T-cell (primary cell): ENCODE measurements at regions not wholly inside any gene's neighbourhood (a gene's known extent, or its start where the extent isn't known, plus 50 kb on each side); places are given as distances from the start of the nearest gene placed in this dataset.

Experiments
- ATAC-seq, 4 experiments: fragments of 200-7000 bp in 3 of 4; fragments of 150-1000 bp in 1 of 4; cut with Tn5 transposase; replicated peaks in 1 of 4; 1 replicate in 3 of 4; 2 replicates in 1 of 4; pipeline ENCODE4 v1.10.0; 2021; ENCODE audit warnings: moderate library complexity in 3 of 4, mild to moderate bottlenecking in 2 of 4, moderate number of reproducible peaks in 1 of 4
- CTCF ChIA-PET, 2 donors: fragments of 300-600 bp; sonication (Branson Sonifier 250); formaldehyde crosslinking; loops; one replicate each; lab custom pipeline; 2022; ENCODE audit warnings: antibody characterized with exemption in 2 of 2; lab: Charles Lee
- POLR2A ChIA-PET, 2 donors: fragments of 300-600 bp; sonication (Branson Sonifier 250); formaldehyde crosslinking; loops; one replicate each; lab custom pipeline; 2022; ENCODE audit warnings: antibody characterized with exemption in 2 of 2; lab: Charles Lee
- DNase-seq, 35 experiments: peaks; one replicate each; pipeline versions ENCODE4 v3.0.0 to v3.0.0-alpha.2; 2013 to 2023
- H3K27ac ChIP-seq: one replicate; pipeline ENCODE4 v1.5.1; 2013; ENCODE audit warnings: low read length
- H3K27me3 ChIP-seq, 2 experiments: replicated peaks in 1 of 2; 1 replicate in 1 of 2; 2 replicates in 1 of 2; pipeline versions ENCODE4 v1.6.1 to v1.7.0; 2013; ENCODE audit warnings: low read length in 1 of 2, mixed read lengths in 1 of 2; ENCODE audit not compliant: control insufficient read depth in 2 of 2, insufficient read depth in 2 of 2; ENCODE audit errors: extremely low read depth in 1 of 2
- H3K36me3 ChIP-seq, 2 donors: 1 replicate in 1 of 2; 2 replicates in 1 of 2; pipeline versions ENCODE4 v1.6.1 to v1.7.0; 2013; ENCODE audit warnings: low read length in 1 of 2; ENCODE audit not compliant: control insufficient read depth in 2 of 2, insufficient read depth in 1 of 2; ENCODE audit errors: extremely low read depth in 1 of 2
- H3K4me1 ChIP-seq, 2 experiments: 1 replicate in 1 of 2; 2 replicates in 1 of 2; pipeline versions ENCODE4 v1.6.1 to v1.7.0; 2013; ENCODE audit warnings: low read length in 2 of 2, mixed read lengths in 1 of 2; ENCODE audit not compliant: insufficient read depth in 2 of 2, control insufficient read depth in 1 of 2; ENCODE audit errors: extremely low read depth in 1 of 2
- H3K4me3 ChIP-seq, 2 donors: 1 replicate in 1 of 2; 2 replicates in 1 of 2; pipeline versions ENCODE4 v1.5.1 to v1.7.0; 2013; ENCODE audit warnings: mild to moderate bottlenecking in 2 of 2, low read length in 1 of 2, moderate library complexity in 1 of 2; ENCODE audit not compliant: control insufficient read depth in 1 of 2; ENCODE audit errors: extremely low read depth in 1 of 2
- H3K9me3 ChIP-seq: 2 replicates; pipeline ENCODE4 v1.7.0; 2013
- H3K27ac Mint-ChIP-seq, 2 donors: one replicate each; pipeline ENCODE4 v1.8.0; 2020 to 2021; ENCODE audit warnings: mild to moderate bottlenecking in 2 of 2, mixed read lengths in 2 of 2
- H3K27me3 Mint-ChIP-seq, 2 donors: one replicate each; pipeline ENCODE4 v1.8.0; 2021 to 2022; ENCODE audit warnings: mixed read lengths in 2 of 2
- H3K36me3 Mint-ChIP-seq: one replicate; pipeline ENCODE4 v1.8.0; 2021; ENCODE audit warnings: mixed read lengths
- H3K4me1 Mint-ChIP-seq, 3 donors: one replicate each; pipeline ENCODE4 v1.8.0; 2020 to 2022; ENCODE audit warnings: mixed read lengths in 3 of 3, mild to moderate bottlenecking in 1 of 3
- H3K4me3 Mint-ChIP-seq, 3 donors: one replicate each; pipeline ENCODE4 v1.8.0; 2020 to 2022; ENCODE audit warnings: mild to moderate bottlenecking in 3 of 3, mixed read lengths in 3 of 3, moderate library complexity in 3 of 3
- H3K9me3 Mint-ChIP-seq, 3 donors: one replicate each; pipeline ENCODE4 v1.8.0; 2020 to 2022; ENCODE audit warnings: mixed read lengths in 3 of 3
- WGBS: methylation state at CpG from one replicate; pipeline ENCODE4 v1.1.5; 2013; ENCODE audit warnings: missing lambda C conversion rate; ENCODE audit not compliant: insufficient coverage; 5-methylcytosine and 5-hydroxymethylcytosine counted together

DNA sequence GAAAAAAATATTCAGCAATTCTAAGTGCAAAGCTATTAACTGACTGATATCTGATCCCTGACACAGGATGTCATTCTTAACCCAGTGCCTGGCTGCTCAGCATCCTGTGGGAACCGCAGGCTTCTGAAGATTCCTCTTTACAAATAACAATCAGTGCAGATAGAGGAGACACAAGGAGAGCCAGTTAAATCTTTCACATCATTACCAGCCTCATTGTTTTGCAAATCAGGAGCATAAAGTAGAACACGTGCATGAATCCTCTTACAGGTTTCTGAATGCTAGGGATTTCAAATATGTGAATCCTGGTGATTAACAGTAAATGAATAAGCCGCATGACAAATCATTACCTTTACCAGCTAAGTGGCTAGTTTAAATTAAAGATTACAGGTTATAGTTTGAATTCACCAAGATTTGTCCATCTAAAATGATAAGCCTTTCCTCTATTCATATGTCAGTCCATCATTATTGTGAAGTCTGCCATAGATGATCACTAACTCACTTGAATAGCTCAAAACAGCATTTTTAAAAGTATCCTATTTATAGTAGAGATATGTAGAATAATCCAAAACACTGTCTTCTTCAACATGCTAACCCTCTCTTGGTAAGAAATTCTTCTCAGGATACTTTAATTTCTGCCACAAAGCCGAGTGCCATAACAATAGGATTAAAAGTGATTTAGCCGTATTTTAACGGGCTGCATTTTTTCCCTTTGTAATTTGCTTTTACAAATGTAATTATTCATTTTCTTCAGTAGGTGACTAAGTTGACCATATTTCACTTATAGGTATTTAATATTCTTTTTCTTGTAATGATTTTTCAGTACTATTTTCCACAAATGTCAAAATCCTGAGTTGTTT is 367.3 kb upstream of the EPHA7 start:
- ChIA-PET CTCF (no interaction called here), POLR2A (no interaction called here)
- no peaks in the 10 kb centered on the region for H3K36me3 Mint-ChIP-seq
- no peak overlapping the region for H3K27ac Mint-ChIP-seq
- H3K9me3 Mint-ChIP-seq, result peaks cover 0 to 12% (median 6%) of the 10 kb centered on the region in 3 donors
- H3K4me3 ChIP-seq, result no peak overlapping the region
- H3K27ac ChIP-seq, result no peak overlapping the region
- H3K9me3 ChIP-seq, result no peaks in the 10 kb centered on the region
- H3K27me3 ChIP-seq, result no peaks in the 10 kb centered on the region
- no peak for DNase-seq
- H3K4me3 Mint-ChIP-seq, result no peak overlapping the region
- H3K36me3 ChIP-seq, result no peaks in the 10 kb centered on the region
- no peaks in the 10 kb centered on the region for H3K4me1 ChIP-seq
- ATAC-seq, result no peak
- 40% methylated on average over 1 of the region's 6 CpGs for WGBS
- H3K27me3 Mint-ChIP-seq, result no peaks in the 10 kb centered on the region
- no peaks in the 10 kb centered on the region for H3K4me1 Mint-ChIP-seq

DNA sequence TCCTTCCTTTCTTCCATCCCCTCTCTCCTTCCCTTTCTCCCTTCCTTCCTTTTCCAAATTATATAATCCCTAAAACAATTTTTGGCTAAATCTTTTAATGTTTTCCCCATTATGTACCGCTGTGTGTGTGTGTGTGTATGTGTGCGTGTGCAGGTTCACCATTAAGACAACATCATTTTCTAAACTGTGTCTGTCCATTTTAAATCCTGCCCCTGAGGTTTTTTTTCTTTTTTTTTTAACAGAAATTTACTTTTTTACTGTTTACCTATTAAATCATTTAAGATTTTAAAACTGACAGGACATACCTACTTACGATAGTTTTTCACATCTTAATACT is 366.3 kb upstream of the EPHA7 start:
- no peaks in the 10 kb centered on the region for H3K4me1 Mint-ChIP-seq
- Histone ChIP-seq H3K27me3 (no peaks in the 10 kb centered on the region), H3K9me3 (no peaks in the 10 kb centered on the region), H3K36me3 (no peaks in the 10 kb centered on the region), H3K4me1 (no peaks in the 10 kb centered on the region), H3K27ac (no peak overlapping the region), H3K4me3 (no peak overlapping the region)
- WGBS, result no CpG with 5 or more reads among the region's 3 CpGs
- no peaks in the 10 kb centered on the region for H3K27me3 Mint-ChIP-seq
- H3K4me3 Mint-ChIP-seq, result no peak overlapping the region
- ChIA-PET CTCF (no interaction called here), POLR2A (no interaction called here)
- DNase-seq (no peak), ATAC-seq (no peak)
- H3K27ac Mint-ChIP-seq, result no peak overlapping the region
- H3K9me3 Mint-ChIP-seq, result peaks cover 0 to 12% (median 6%) of the 10 kb centered on the region in 3 donors
- no peaks in the 10 kb centered on the region for H3K36me3 Mint-ChIP-seq

DNA sequence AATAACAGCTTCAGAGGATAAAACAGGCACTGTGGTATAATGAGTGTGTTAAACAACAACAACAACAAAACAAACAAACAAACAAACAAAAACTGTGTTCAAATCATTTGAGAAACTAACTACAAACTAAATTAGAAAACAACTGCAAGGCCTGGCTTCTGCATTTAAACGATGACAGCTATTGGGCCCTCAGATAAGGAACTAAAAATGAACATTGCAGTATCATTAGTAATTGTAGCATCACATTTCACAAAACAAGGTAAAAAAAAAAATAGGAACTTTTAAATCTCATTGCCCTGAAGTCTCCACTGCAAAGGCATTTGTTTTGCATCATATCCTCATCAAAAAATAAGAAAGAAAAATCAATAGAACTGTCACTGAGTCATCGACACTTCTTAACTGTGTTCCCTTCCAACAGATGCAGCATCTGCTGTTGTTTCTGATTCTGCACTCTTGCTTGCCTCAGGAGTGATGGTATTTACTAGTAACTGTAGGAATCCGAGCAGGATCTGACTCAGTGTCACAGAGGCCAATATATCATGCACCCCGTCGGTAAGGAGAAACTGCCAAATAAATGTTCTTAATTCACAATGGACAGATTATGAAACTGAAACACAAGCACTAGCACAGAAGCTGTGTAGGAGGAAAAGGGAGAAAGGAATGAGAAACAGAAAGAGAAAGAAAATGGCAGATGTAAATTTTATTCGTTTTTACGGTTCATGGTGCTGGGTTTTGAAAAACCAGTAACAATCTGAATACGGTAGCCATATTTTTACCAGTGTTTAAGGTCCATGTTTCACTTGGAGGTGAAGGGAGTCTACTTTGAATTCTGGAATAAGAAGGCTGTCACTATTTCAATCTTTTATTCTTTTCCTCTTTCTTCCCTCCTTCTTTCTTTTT is 365.7 kb upstream of the EPHA7 start:
- Histone ChIP-seq H3K27me3 (no peaks in the 10 kb centered on the region), H3K4me3 (no peak overlapping the region), H3K36me3 (no peaks in the 10 kb centered on the region), H3K9me3 (no peaks in the 10 kb centered on the region), H3K27ac (no peak overlapping the region), H3K4me1 (no peaks in the 10 kb centered on the region)
- no CpG with 5 or more reads among the region's 8 CpGs for WGBS
- peaks cover 0 to 12% (median 6%) of the 10 kb centered on the region in 3 donors for H3K9me3 Mint-ChIP-seq
- CTCF ChIA-PET, result no interaction called here
- no peaks in the 10 kb centered on the region for H3K4me1 Mint-ChIP-seq
- no peaks in the 10 kb centered on the region for H3K36me3 Mint-ChIP-seq
- DNase-seq, result no peak
- H3K27ac Mint-ChIP-seq, result no peak overlapping the region
- H3K4me3 Mint-ChIP-seq, result no peak overlapping the region
- H3K27me3 Mint-ChIP-seq, result no peaks in the 10 kb centered on the region
- ATAC-seq, result no peak
- POLR2A ChIA-PET, result no interaction called here

DNA sequence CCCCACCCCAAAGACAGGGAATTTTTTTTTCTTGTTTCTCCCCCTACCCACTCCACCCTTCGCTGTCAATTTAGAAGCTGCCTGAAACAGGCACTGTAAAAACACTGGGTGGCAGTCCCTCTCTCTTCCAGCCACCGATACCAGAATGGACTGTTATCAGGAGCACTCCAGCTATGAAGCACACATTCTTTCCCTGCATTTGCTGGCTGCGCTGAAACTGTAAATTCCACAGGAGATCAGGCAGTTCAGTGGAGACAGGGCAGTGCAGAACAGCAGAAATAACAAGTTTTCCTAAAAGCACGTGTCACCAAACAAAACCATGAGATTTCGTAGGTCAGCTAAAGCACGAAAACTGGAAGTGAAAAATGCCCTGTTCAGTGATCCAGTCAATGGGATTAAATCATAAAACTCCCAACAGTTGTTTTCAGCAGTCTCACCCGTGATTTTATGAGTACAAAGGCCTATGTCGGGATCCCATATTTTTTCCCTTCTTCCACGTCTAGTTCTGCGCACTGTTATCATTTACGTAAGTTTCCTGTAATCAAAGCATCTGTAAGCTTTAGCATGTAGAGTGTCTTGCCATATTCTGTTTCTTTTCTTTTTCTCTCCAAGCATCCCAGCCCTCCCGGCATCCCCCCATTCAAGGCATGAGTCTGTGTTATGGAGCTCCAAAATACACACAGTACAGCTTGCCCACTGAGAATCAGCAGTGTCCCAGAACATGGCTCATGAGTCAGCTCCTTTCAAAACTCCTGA is 359.9 kb upstream of the EPHA7 start:
- ATAC-seq (no peak), DNase-seq (no peak)
- Mint-ChIP-seq H3K27me3 (no peaks in the 10 kb centered on the region), H3K4me3 (no peak overlapping the region), H3K9me3 (peaks cover 0 to 18% (median 12%) of the 10 kb centered on the region in 3 donors), H3K27ac (no peak overlapping the region), H3K4me1 (no peaks in the 10 kb centered on the region), H3K36me3 (no peaks in the 10 kb centered on the region)
- POLR2A ChIA-PET, result no interaction called here
- no peaks in the 10 kb centered on the region for H3K4me1 ChIP-seq
- no peak overlapping the region for H3K27ac ChIP-seq
- H3K9me3 ChIP-seq, result no peaks in the 10 kb centered on the region
- CTCF ChIA-PET, result no interaction called here
- WGBS, result 57% methylated on average over 5 of the region's 12 CpGs
- H3K4me3 ChIP-seq, result no peak overlapping the region
- no peaks in the 10 kb centered on the region for H3K27me3 ChIP-seq
- H3K36me3 ChIP-seq, result no peaks in the 10 kb centered on the region

DNA sequence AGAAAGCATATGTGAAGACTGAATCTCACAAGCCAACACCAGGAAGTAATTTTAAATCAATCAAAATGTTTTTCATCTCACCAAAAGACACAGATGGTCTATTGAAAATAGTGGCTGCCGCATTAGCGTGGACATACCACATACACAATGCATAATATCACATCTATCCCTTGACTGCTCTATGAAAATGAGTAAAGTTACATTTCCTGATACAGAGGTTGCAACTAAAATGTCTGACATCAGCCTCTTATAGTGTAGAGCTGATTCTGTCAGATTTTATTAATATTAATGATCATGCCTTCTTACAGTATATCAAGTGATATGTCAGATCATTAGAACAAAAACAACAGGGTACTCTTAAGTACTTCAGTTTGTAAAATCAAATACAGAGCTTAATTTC is 339.8 kb upstream of the EPHA7 start:
- ChIA-PET CTCF (interaction anchor here in 1 of 2 donors (0.6 kb wide), 1 partner anchor 26 kb away, joined by 3 read pairs; no protein-coding TSS in a partner anchor), POLR2A (no interaction called here)
- Histone ChIP-seq H3K4me3 (no peak overlapping the region), H3K4me1 (no peaks in the 10 kb centered on the region), H3K9me3 (no peaks in the 10 kb centered on the region), H3K27ac (no peak overlapping the region), H3K27me3 (no peaks in the 10 kb centered on the region), H3K36me3 (no peaks in the 10 kb centered on the region)
- ATAC-seq, result no peak
- H3K36me3 Mint-ChIP-seq, result no peaks in the 10 kb centered on the region
- no CpG with 5 or more reads among the region's 2 CpGs for WGBS
- peaks cover 3 to 14% (median 12%) of the 10 kb centered on the region in 3 donors for H3K9me3 Mint-ChIP-seq
- H3K4me3 Mint-ChIP-seq, result no peak overlapping the region
- no peak overlapping the region for H3K27ac Mint-ChIP-seq
- DNase-seq, result no peak
- H3K27me3 Mint-ChIP-seq, result no peaks in the 10 kb centered on the region
- H3K4me1 Mint-ChIP-seq, result no peaks in the 10 kb centered on the region

DNA sequence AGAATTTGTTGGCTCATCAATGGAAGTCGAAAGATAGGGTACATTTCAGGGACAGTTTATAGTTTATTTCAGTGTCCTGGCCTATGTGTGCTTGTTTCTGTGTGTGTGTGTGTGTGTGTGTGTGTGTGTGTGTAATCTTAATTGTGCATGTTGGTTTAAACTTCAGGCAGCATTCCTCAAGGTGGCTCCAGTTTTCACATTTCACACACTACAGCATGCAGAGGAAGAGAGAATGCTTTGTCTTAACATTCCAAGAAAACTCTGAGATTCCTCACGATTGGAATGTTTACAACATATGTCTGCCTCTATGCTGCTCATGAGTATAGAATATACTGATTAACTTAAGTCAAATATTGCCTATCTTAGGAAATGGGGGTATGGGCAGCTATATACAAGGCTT is 332.6 kb upstream of the EPHA7 start:
- no peak for ATAC-seq
- no peak for DNase-seq
- H3K36me3 ChIP-seq, result no peaks in the 10 kb centered on the region
- no peak overlapping the region for H3K4me3 ChIP-seq
- H3K4me3 Mint-ChIP-seq, result no peak overlapping the region
- H3K4me1 Mint-ChIP-seq, result no peaks in the 10 kb centered on the region
- no peaks in the 10 kb centered on the region for H3K27me3 ChIP-seq
- peaks cover 4 to 13% (median 6%) of the 10 kb centered on the region in 3 donors for H3K9me3 Mint-ChIP-seq
- H3K27me3 Mint-ChIP-seq, result no peaks in the 10 kb centered on the region
- 56% methylated on average over 1 of the region's 2 CpGs for WGBS
- H3K27ac ChIP-seq, result no peak overlapping the region
- H3K27ac Mint-ChIP-seq, result no peak overlapping the region
- no peaks in the 10 kb centered on the region for H3K9me3 ChIP-seq
- no peaks in the 10 kb centered on the region for H3K36me3 Mint-ChIP-seq
- H3K4me1 ChIP-seq, result no peaks in the 10 kb centered on the region
- POLR2A ChIA-PET, result no interaction called here
- CTCF ChIA-PET, result no interaction called here
